LNCaP clone FGC (cell line): ENCODE measurements at regions not wholly inside any gene's neighbourhood (a gene's known extent, or its start where the extent isn't known, plus 50 kb on each side); places are given as distances from the start of the nearest gene placed in this dataset.

Experiments
- DNase-seq: peaks from one replicate; pipeline ENCODE4 v3.0.0-alpha.2; 2011; ENCODE audit warnings: low read depth
- H3K4me3 ChIP-seq: 2 replicates; pipeline ENCODE4 v1.5.1; 2011; ENCODE audit warnings: mild to moderate bottlenecking, low read depth, low read length, control low read depth
- TF ChIP-seq, protein P1 (sequence below): IDR thresholded peaks from 2 replicates; pipeline ENCODE4 v1.5.1; 2012; ENCODE audit warnings: mild to moderate bottlenecking; ENCODE audit not compliant: control insufficient read depth, insufficient read depth; ENCODE audit errors: extremely low read depth

DNA sequence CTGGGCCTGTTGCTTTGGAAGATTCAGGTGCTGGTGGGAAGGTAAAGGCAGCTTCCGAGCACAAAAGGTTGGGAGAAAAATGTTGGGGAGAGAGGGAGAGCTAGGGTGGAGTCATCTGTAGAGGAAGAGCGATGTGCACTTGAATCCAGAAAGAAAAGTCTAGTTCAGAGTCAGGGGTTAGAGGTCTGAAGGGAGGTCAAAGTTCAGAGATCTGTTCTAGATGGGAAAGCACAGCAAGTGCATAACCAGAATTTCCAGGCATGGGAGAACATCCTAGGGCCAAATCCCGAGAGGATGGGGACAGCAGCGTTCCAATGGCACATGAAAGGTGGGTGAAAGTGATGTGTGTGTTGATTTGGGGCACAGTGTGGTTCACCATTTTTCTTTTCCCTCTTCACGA lies 51.5 kb upstream of the MKLN1 start:
- no peak for DNase-seq
- TF ChIP-seq, protein P1, sequence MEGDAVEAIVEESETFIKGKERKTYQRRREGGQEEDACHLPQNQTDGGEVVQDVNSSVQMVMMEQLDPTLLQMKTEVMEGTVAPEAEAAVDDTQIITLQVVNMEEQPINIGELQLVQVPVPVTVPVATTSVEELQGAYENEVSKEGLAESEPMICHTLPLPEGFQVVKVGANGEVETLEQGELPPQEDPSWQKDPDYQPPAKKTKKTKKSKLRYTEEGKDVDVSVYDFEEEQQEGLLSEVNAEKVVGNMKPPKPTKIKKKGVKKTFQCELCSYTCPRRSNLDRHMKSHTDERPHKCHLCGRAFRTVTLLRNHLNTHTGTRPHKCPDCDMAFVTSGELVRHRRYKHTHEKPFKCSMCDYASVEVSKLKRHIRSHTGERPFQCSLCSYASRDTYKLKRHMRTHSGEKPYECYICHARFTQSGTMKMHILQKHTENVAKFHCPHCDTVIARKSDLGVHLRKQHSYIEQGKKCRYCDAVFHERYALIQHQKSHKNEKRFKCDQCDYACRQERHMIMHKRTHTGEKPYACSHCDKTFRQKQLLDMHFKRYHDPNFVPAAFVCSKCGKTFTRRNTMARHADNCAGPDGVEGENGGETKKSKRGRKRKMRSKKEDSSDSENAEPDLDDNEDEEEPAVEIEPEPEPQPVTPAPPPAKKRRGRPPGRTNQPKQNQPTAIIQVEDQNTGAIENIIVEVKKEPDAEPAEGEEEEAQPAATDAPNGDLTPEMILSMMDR: no peak
- H3K4me3 ChIP-seq: no peak overlapping the region

DNA sequence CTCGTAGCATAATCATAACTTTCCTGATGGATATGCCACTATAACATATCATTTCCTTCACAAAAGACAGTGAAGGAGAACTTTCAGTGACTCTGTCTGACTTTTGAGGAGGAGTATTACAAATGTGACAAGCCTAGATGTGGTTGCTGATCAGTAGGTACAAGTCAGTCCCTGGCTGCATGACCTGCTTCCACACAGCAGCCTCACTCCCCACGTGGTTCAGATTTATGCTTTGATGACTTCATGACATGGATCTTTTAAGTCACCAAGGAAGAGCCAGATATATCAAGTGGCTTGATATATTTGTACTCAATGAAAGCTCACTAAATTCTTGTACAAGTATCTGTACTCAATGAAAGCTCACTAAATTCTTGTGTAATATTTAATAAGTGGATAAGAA lies 50.9 kb upstream of the MKLN1 start:
- H3K4me3 ChIP-seq: no peak overlapping the region
- TF ChIP-seq, protein P1: no peak
- DNase-seq: no peak
